Mesendoderm (in vitro differentiated cells): ENCODE measurements at regions not wholly inside any gene's neighbourhood (a gene's known extent, or its start where the extent isn't known, plus 50 kb on each side); places are given as distances from the start of the nearest gene placed in this dataset.
"Not testable (repeated sequence)": the region's sequence is repeated elsewhere in the genome, so short reads cannot be mapped to it uniquely, and the experiment has no call there.

Experiments used
- DNase-seq: peaks from one replicate; pipeline ENCODE4 v3.0.0; 2013
- H2AK5ac ChIP-seq: 2 replicates; pipeline ENCODE4 v1.6.1; 2013; ENCODE audit warnings: low read length, inconsistent platforms
- H2BK120ac ChIP-seq: 2 replicates; pipeline ENCODE4 v1.6.1; 2013; ENCODE audit warnings: low read depth, mild to moderate bottlenecking, low read length, moderate library complexity, mixed read lengths
- H2BK15ac ChIP-seq: replicated peaks from 2 replicates; pipeline ENCODE4 v1.6.1; 2013; ENCODE audit warnings: low read depth, mild to moderate bottlenecking, moderate library complexity
- H2BK5ac ChIP-seq: 2 replicates; pipeline ENCODE4 v1.6.1; 2013; ENCODE audit warnings: low read length, inconsistent platforms
- H3K18ac ChIP-seq: 2 replicates; pipeline ENCODE4 v1.6.1; 2013; ENCODE audit warnings: mild to moderate bottlenecking, low read length, mixed read lengths
- H3K23ac ChIP-seq: one replicate; pipeline ENCODE4 v1.6.1; 2013; ENCODE audit warnings: low read length
- H3K27ac ChIP-seq: 2 replicates; pipeline ENCODE4 v1.5.1; 2013; ENCODE audit warnings: low read depth, mild to moderate bottlenecking, inconsistent platforms, low read length, moderate library complexity
- H3K27me3 ChIP-seq: 2 replicates; pipeline ENCODE4 v1.6.1; 2013; ENCODE audit warnings: low read length, control low read depth, mild to moderate bottlenecking, inconsistent platforms; ENCODE audit not compliant: insufficient read depth, poor library complexity
- H3K36me3 ChIP-seq: 2 replicates; pipeline ENCODE4 v1.6.1; 2013; ENCODE audit warnings: low read length, inconsistent platforms; ENCODE audit not compliant: control insufficient read depth, insufficient read depth
- H3K4ac ChIP-seq: one replicate; pipeline ENCODE4 v1.6.1; 2013; ENCODE audit warnings: low read depth, mild to moderate bottlenecking, low read length, moderate library complexity
- H3K4me1 ChIP-seq: 2 replicates; pipeline ENCODE4 v1.6.1; 2013; ENCODE audit warnings: low read depth, low read length, inconsistent platforms; ENCODE audit not compliant: control insufficient read depth
- H3K4me2 ChIP-seq: 2 replicates; pipeline ENCODE4 v1.6.1; 2013; ENCODE audit warnings: low read length
- H3K4me3 ChIP-seq: 2 replicates; pipeline ENCODE4 v1.5.1; 2013; ENCODE audit warnings: mild to moderate bottlenecking, low read length
- H3K56ac ChIP-seq: one replicate; pipeline ENCODE4 v1.6.1; 2013; ENCODE audit warnings: low read length
- H3K79me1 ChIP-seq: 2 replicates; pipeline ENCODE4 v1.6.1; 2013; ENCODE audit warnings: low read length, inconsistent platforms
- H3K79me2 ChIP-seq: 2 replicates; pipeline ENCODE4 v1.6.1; 2013; ENCODE audit warnings: mild to moderate bottlenecking, low read length; ENCODE audit not compliant: control insufficient read depth, insufficient read depth
- H3K9ac ChIP-seq: 2 replicates; pipeline ENCODE4 v1.6.1; 2013; ENCODE audit warnings: low read length, inconsistent platforms
- H4K5ac ChIP-seq: one replicate; pipeline ENCODE4 v1.6.1; 2013; ENCODE audit warnings: low read length
- H4K8ac ChIP-seq: one replicate; pipeline ENCODE4 v1.6.1; 2013; ENCODE audit warnings: low read depth, mild to moderate bottlenecking, control low read depth, low read length, moderate library complexity
- WGBS: extraction: QIAGEN DNeasy Blood & Tissue Kit; methylation state at CpG from one replicate; pipeline ENCODE4 v1.1.7; 2013; ENCODE audit warnings: low lambda C conversion rate, missing lambda C conversion rate; ENCODE audit not compliant: insufficient coverage; ENCODE audit errors: extremely low coverage; 5-methylcytosine and 5-hydroxymethylcytosine counted together

DNA sequence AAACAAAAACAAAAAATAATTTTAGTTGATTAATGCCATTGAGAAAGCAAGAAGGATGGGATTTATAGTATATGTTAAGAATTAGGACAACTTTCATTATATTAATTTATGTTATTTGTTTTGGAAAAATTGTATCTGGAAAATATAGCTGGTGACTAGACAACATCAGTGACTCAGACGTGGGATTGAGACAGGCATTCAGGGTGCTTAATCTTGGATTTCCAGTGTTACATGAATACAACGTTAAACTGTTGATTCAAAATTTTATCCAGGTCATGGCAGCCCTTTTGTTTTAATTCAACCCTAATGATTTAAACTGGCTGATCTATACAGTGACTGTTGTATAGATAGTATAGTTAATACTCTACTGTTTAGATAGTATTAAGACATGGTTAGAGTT lies 827.1 kb upstream of the B3GALT2 start:
- H3K4me3 ChIP-seq, result no peak overlapping the region
- H3K79me1 ChIP-seq, result no peaks in the 10 kb centered on the region
- WGBS, result no CpG with 5 or more reads among the region's 2 CpGs
- DNase-seq, result no peak
- H4K5ac ChIP-seq, result no peak overlapping the region
- no peak overlapping the region for H3K27ac ChIP-seq
- H3K36me3 ChIP-seq, result no peaks in the 10 kb centered on the region
- no peak overlapping the region for H3K4me2 ChIP-seq
- H2BK15ac ChIP-seq, result no peak overlapping the region
- no peak overlapping the region for H3K18ac ChIP-seq
- H2BK5ac ChIP-seq, result no peak overlapping the region
- H3K4ac ChIP-seq, result no peak overlapping the region
- no peak overlapping the region for H2AK5ac ChIP-seq
- no peak overlapping the region for H4K8ac ChIP-seq
- no peak overlapping the region for H3K9ac ChIP-seq
- no peak overlapping the region for H3K23ac ChIP-seq
- H3K4me1 ChIP-seq, result no peaks in the 10 kb centered on the region
- no peak overlapping the region for H2BK120ac ChIP-seq
- no peaks in the 10 kb centered on the region for H3K27me3 ChIP-seq
- no peak overlapping the region for H3K56ac ChIP-seq
- no peaks in the 10 kb centered on the region for H3K79me2 ChIP-seq

DNA sequence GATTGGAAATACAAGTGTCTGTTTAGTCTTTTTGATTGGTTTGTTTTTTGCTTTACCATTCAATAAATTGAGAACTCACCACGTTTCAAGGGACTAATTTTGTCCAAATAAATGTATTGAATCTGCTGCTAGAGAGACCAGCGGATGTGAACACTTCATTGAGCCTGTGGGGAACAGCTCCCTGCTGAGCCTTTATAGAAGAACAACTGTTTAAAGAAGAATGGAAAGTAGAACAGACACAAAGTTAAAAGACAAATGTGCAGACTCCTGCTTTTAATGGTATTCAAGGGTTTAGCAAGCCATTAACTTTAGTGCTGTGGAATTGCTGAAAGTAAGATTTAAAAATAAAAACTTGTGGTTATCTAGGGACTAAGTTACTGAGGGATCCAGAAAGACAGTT lies 817.7 kb upstream of the B3GALT2 start:
- no CpG with 5 or more reads among the region's 2 CpGs for WGBS
- DNase-seq, result no peak
- Histone ChIP-seq H3K27me3 (no peaks in the 10 kb centered on the region), H4K8ac (no peak overlapping the region), H2AK5ac (no peak overlapping the region), H2BK120ac (no peak overlapping the region), H3K23ac (no peak overlapping the region), H2BK15ac (no peak overlapping the region), H3K4me3 (no peak overlapping the region), H3K4me2 (no peak overlapping the region), H3K9ac (no peak overlapping the region), H3K36me3 (no peaks in the 10 kb centered on the region), H3K18ac (no peak overlapping the region), H3K56ac (no peak overlapping the region), H3K79me2 (no peaks in the 10 kb centered on the region), H3K4ac (no peak overlapping the region), H3K27ac (no peak overlapping the region), H3K4me1 (no peaks in the 10 kb centered on the region), H2BK5ac (no peak overlapping the region), H4K5ac (no peak overlapping the region), H3K79me1 (no peaks in the 10 kb centered on the region)

DNA sequence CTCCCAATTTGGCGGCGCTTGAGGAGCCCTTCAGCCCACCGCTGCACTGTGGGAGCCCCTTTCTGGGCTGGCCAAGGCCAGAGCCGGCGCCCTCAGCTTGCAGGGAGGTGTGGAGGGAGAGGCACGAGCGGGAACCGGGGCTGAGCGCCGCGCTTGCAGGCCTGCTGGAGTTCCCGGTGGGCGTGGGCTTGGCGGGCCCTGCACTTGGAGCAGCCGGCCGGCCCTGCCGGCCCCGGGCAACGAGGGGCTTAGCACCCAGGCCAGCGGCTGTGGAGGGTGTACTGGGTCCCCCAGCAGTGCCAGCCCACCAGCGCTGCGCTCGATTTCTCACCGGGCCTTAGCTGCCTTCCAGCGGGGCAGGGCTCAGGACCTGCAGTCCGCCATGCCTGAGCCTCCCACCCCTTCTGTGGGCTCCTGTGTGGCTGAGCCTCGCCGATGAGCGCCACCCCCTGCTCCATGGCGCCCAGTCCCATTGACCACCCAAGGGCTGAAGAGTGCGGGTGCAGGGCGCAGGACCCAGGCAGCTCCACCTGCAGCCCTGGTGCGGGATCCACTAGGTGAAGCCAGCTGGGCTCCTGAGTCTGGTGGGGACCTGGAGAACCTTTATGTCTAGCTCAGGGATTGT lies 815.4 kb upstream of the B3GALT2 start:
- DNase-seq, H3K23ac ChIP-seq, H3K27ac ChIP-seq, H3K36me3 ChIP-seq, H3K4me1 ChIP-seq, H3K4ac ChIP-seq, H2BK15ac ChIP-seq, H3K4me2 ChIP-seq, H4K5ac ChIP-seq, H3K79me2 ChIP-seq, H2AK5ac ChIP-seq, H3K56ac ChIP-seq, H2BK5ac ChIP-seq, H3K4me3 ChIP-seq, H3K27me3 ChIP-seq, H3K9ac ChIP-seq, H3K79me1 ChIP-seq, H3K18ac ChIP-seq, H4K8ac ChIP-seq, H2BK120ac ChIP-seq: not testable (repeated sequence)
- no CpG with 5 or more reads among the region's 33 CpGs for WGBS

DNA sequence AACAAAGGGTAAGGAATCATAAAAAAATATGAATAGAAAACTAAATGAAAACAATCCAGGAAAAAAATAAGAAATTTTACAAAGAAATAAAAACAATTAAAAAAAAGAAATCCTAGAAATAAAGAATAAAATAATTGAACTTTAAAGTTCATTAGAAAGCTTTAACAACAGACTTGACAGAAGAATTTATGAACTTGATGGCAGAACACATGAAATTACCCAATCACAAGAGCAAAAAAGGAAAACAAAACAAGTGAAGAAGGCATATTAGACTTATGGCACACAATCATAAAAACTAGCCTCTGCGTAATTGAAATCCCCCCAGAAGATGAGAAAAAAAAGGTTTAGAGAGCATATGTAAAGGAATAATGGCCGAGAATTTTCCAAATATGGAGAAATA lies 802.5 kb upstream of the B3GALT2 start:
- H3K4me2 ChIP-seq, result no peak overlapping the region
- H4K5ac ChIP-seq, result no peak overlapping the region
- no peak overlapping the region for H3K4ac ChIP-seq
- no CpG with 5 or more reads among the region's 2 CpGs for WGBS
- H3K4me3 ChIP-seq, result no peak overlapping the region
- H2BK120ac ChIP-seq, result no peak overlapping the region
- H3K79me2 ChIP-seq, result no peaks in the 10 kb centered on the region
- no peak overlapping the region for H2BK5ac ChIP-seq
- no peaks in the 10 kb centered on the region for H3K27me3 ChIP-seq
- H3K4me1 ChIP-seq, result no peaks in the 10 kb centered on the region
- no peaks in the 10 kb centered on the region for H3K79me1 ChIP-seq
- H3K36me3 ChIP-seq, result no peaks in the 10 kb centered on the region
- no peak overlapping the region for H4K8ac ChIP-seq
- DNase-seq, result no peak
- no peak overlapping the region for H2AK5ac ChIP-seq
- H3K56ac ChIP-seq, result no peak overlapping the region
- no peak overlapping the region for H3K9ac ChIP-seq
- H2BK15ac ChIP-seq, result no peak overlapping the region
- H3K18ac ChIP-seq, result no peak overlapping the region
- no peak overlapping the region for H3K23ac ChIP-seq
- H3K27ac ChIP-seq, result no peak overlapping the region

DNA sequence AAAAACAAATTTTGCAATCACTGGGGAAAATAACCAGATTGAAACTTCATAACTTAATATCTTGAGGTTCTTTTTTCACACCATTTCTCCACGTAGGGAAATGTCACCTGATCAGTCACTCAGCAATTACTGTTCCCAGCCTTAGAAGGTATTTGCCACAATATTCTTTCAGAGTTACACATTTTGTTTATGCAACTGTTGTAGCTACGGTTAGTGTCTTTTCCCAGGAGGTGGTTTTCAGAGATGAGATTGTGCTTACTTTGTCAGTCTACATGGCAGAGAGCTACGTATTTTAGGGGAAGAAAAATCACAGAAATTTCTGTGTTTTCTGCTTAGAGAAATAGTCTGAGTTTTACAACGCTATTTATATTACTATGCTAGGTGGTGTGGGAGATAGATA lies 792.8 kb upstream of the B3GALT2 start:
- H3K27ac ChIP-seq, result no peak overlapping the region
- H4K8ac ChIP-seq, result no peak overlapping the region
- no peak overlapping the region for H3K9ac ChIP-seq
- no peak overlapping the region for H2BK5ac ChIP-seq
- DNase-seq, result no peak
- no peak overlapping the region for H3K56ac ChIP-seq
- H2AK5ac ChIP-seq, result no peak overlapping the region
- H2BK120ac ChIP-seq, result no peak overlapping the region
- no peak overlapping the region for H3K4ac ChIP-seq
- H3K36me3 ChIP-seq, result no peaks in the 10 kb centered on the region
- WGBS, result no CpG with 5 or more reads among the region's 4 CpGs
- H3K4me3 ChIP-seq, result no peak overlapping the region
- no peak overlapping the region for H3K23ac ChIP-seq
- no peaks in the 10 kb centered on the region for H3K4me1 ChIP-seq
- no peak overlapping the region for H2BK15ac ChIP-seq
- no peaks in the 10 kb centered on the region for H3K79me1 ChIP-seq
- no peaks in the 10 kb centered on the region for H3K27me3 ChIP-seq
- no peaks in the 10 kb centered on the region for H3K79me2 ChIP-seq
- H4K5ac ChIP-seq, result no peak overlapping the region
- H3K18ac ChIP-seq, result no peak overlapping the region
- no peak overlapping the region for H3K4me2 ChIP-seq

DNA sequence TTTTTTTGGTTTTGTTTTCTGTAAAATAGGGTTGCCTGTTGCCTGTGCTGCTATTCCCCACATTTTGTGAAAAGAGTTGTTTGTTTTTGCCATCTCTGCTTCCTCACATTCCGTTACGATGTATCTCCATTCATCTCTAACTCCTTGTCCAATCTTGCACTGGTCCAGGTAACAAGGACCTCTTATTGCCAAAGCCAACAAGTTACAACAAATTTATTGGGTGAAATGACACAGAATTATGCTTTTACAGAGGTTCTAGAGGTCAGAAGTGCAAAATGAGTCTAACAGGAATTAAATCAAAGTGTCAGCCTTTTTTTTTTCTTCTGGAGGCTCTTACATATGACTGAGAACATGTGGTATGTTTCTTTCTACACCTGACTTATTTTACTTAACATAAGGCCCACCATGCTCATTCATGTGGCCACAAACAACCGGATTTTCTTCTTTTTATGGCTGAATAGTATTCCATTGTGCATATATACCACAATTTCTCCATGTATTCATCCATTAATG lies 787.9 kb upstream of the B3GALT2 start:
- H2BK120ac ChIP-seq, result no peak overlapping the region
- no peak overlapping the region for H2BK15ac ChIP-seq
- no peak overlapping the region for H3K23ac ChIP-seq
- no peak overlapping the region for H3K4me3 ChIP-seq
- H4K5ac ChIP-seq, result no peak overlapping the region
- WGBS, result no CpG with 5 or more reads among the region's 3 CpGs
- H2BK5ac ChIP-seq, result no peak overlapping the region
- H3K18ac ChIP-seq, result no peak overlapping the region
- no peak overlapping the region for H2AK5ac ChIP-seq
- no peaks in the 10 kb centered on the region for H3K79me1 ChIP-seq
- no peak overlapping the region for H3K9ac ChIP-seq
- no peak for DNase-seq
- no peak overlapping the region for H4K8ac ChIP-seq
- H3K4me2 ChIP-seq, result no peak overlapping the region
- no peaks in the 10 kb centered on the region for H3K27me3 ChIP-seq
- no peak overlapping the region for H3K4ac ChIP-seq
- H3K56ac ChIP-seq, result no peak overlapping the region
- H3K79me2 ChIP-seq, result no peaks in the 10 kb centered on the region
- H3K4me1 ChIP-seq, result no peaks in the 10 kb centered on the region
- H3K36me3 ChIP-seq, result no peaks in the 10 kb centered on the region
- H3K27ac ChIP-seq, result no peak overlapping the region
